Omental fat pad (tissue), 3 donors: ENCODE measurements at regions not wholly inside any gene's neighbourhood (a gene's known extent, or its start where the extent isn't known, plus 50 kb on each side); places are given as distances from the start of the nearest gene placed in this dataset.

Experiments
- ATAC-seq: fragments of 150-250 bp; one replicate; pipeline ENCODE4 v1.9.1; 2016; ENCODE audit warnings: mild to moderate bottlenecking, moderate library complexity; ENCODE audit not compliant: low FRiP score
- DNase-seq: peaks from one replicate; pipeline ENCODE4 v3.0.0-alpha.2; 2019; ENCODE audit warnings: low spot score
- TF ChIP-seq, protein P1 (sequence below), 3 donors: fragments of 450-650 bp; IDR thresholded peaks; one replicate each; pipeline ENCODE4 v1.5.1; 2016 to 2017; ENCODE audit warnings: antibody characterized with exemption in 3 of 3, mild to moderate bottlenecking in 3 of 3, moderate library complexity in 2 of 3

- ATAC-seq (no peak), DNase-seq (no peak)
- TF ChIP-seq, protein P1, sequence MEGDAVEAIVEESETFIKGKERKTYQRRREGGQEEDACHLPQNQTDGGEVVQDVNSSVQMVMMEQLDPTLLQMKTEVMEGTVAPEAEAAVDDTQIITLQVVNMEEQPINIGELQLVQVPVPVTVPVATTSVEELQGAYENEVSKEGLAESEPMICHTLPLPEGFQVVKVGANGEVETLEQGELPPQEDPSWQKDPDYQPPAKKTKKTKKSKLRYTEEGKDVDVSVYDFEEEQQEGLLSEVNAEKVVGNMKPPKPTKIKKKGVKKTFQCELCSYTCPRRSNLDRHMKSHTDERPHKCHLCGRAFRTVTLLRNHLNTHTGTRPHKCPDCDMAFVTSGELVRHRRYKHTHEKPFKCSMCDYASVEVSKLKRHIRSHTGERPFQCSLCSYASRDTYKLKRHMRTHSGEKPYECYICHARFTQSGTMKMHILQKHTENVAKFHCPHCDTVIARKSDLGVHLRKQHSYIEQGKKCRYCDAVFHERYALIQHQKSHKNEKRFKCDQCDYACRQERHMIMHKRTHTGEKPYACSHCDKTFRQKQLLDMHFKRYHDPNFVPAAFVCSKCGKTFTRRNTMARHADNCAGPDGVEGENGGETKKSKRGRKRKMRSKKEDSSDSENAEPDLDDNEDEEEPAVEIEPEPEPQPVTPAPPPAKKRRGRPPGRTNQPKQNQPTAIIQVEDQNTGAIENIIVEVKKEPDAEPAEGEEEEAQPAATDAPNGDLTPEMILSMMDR (IDR thresholded peaks at IDR 0.05): no peak
Measured at GRCh38 chr4:110754716-110755115, 131.8 kb upstream of the PITX2 start.

- ATAC-seq: no peak
- TF ChIP-seq, protein P1 (IDR thresholded peaks at IDR 0.05): no peak
- DNase-seq: no peak
Measured at GRCh38 chr4:110769578-110769977, 146.7 kb upstream of the PITX2 start.

- no peak for DNase-seq
- ATAC-seq: no peak
- TF ChIP-seq, protein P1 (IDR thresholded peaks at IDR 0.05): no peak
Measured at GRCh38 chr4:110770353-110770752, 147.5 kb upstream of the PITX2 start.

DNA sequence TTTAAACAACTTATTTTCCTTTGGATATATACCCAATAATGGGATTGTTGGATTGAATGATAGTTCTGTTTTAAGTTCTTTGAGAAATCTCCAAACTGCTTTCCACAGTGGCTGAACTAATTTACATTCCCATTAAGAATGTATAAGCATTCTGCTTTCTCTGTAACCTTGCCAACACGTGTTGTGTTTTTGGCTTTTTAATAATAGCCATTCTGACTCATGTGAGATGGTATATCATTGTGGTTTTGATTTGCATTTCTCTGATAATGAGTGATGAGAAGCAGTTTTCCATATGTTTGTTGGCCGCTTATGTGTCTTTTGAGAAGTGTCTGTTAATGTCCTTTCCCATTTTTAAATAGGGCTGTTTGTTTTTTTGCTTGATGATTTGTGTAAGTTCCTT lies 155.6 kb upstream of the PITX2 start:
- TF ChIP-seq, protein P1 (IDR thresholded peaks at IDR 0.05): no peak
- no peak for DNase-seq
- no peak for ATAC-seq

GRCh38 chr4:110780538-110780937 lies 157.7 kb upstream of the PITX2 start:
- ATAC-seq: no peak
- TF ChIP-seq, protein P1 (IDR thresholded peaks at IDR 0.05): no peak

DNA sequence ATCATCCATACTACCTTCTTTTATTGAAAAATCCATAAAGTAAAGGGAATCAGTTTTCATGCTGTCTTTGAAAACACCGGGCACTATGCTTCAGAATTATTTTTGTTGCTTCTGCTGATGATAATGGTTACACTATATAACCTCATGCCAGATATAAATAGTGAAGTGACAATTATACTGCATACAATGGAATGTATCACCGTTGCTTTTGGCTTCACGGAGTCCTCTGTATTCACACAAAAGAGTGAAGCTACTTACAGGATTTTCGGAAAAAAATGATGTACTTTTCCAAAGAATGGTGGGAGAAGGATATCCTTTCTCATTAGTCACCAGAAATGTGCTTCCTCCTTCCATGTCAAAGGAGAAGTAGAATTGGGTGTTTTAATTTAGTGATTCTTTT lies 159.1 kb upstream of the PITX2 start:
- TF ChIP-seq, protein P1 (IDR thresholded peaks at IDR 0.05): no peak
- ATAC-seq (no peak), DNase-seq (no peak)

More at GRCh38 chr4:110780538-110780937, 157.7 kb upstream of the PITX2 start:
- no peak for DNase-seq

- ATAC-seq (no peak), DNase-seq (no peak)
- TF ChIP-seq, protein P1 (IDR thresholded peaks at IDR 0.05): no peak
Measured at GRCh38 chr4:110787109-110787508, 164.2 kb upstream of the PITX2 start.
